Testis (tissue), 2 donors: ENCODE measurements at regions not wholly inside any gene's neighbourhood (a gene's known extent, or its start where the extent isn't known, plus 50 kb on each side); places are given as distances from the start of the nearest gene placed in this dataset.

Experiments used
- DNase-seq: peaks from one replicate; pipeline ENCODE4 v3.0.0-alpha.2; 2019
- H3K27ac ChIP-seq, 2 donors: fragments of 200-600 bp; sonication (generic); one replicate each; pipeline ENCODE4 v1.5.1; 2019
- H3K27me3 ChIP-seq: fragments of 200-600 bp; sonication (generic); one replicate; pipeline ENCODE4 v1.5.1; 2019
- H3K36me3 ChIP-seq: fragments of 200-600 bp; sonication (generic); one replicate; pipeline ENCODE4 v1.5.1; 2017; ENCODE audit warnings: low read depth; ENCODE audit errors: missing control alignments
- H3K4me1 ChIP-seq: fragments of 200-600 bp; sonication (generic); one replicate; pipeline ENCODE4 v1.5.1; 2019
- H3K4me3 ChIP-seq, 2 donors: fragments of 200-600 bp; sonication (generic); one replicate each; pipeline ENCODE4 v1.5.1; 2017 to 2019
- H3K9me3 ChIP-seq: fragments of 200-600 bp; sonication (generic); one replicate; pipeline ENCODE4 v1.5.1; 2017
- CTCF ChIP-seq, 3 experiments: fragments of 450-650 bp in 2 of 3; fragments of 200-600 bp in 1 of 3; sonication (generic) in 1 of 3; IDR thresholded peaks; one replicate each; pipeline ENCODE4 v1.5.1; 2016 to 2019; ENCODE audit warnings: antibody characterized with exemption in 3 of 3, mild to moderate bottlenecking in 2 of 3, moderate library complexity in 1 of 3
- POLR2A ChIP-seq: fragments of 450-650 bp; IDR thresholded peaks from one replicate; pipeline ENCODE4 v1.6.1; 2017; ENCODE audit warnings: antibody characterized with exemption, mild to moderate bottlenecking, moderate library complexity
- WGBS, 2 donors: methylation state at CpG; one replicate each; pipeline ENCODE4 v1.1.5; 2018; 5-methylcytosine and 5-hydroxymethylcytosine counted together
- intact Hi-C: fragments of 100-400 bp; cut with DNase I; formaldehyde crosslinking; loops from one replicate; pipeline ENCODE4 v1.15.1; 2023; ENCODE audit warnings: low total_unique reads

- Histone ChIP-seq H3K27me3 (no peaks in the 10 kb centered on the region), H3K27ac (no peak overlapping the region), H3K36me3 (no peaks in the 10 kb centered on the region), H3K9me3 (no peaks in the 10 kb centered on the region), H3K4me1 (no peaks in the 10 kb centered on the region), H3K4me3 (no peak overlapping the region)
- intact Hi-C loops = no loop called here
- 72 to 81% methylated on average over 5 of the region's 5 CpGs for WGBS, 2 donors
- TF ChIP-seq CTCF (IDR thresholded peaks at IDR 0.05) (no peak), POLR2A (no peak)
- DNase-seq = no peak
Observed at GRCh38 chr5:4832471-4832870, 307.7 kb upstream of the ADAMTS16 start.

GRCh38 chr5:4833104-4833738 lies 306.9 kb upstream of the ADAMTS16 start:
- Histone ChIP-seq H3K4me1 (no peaks in the 10 kb centered on the region), H3K36me3 (no peaks in the 10 kb centered on the region), H3K4me3 (no peak overlapping the region), H3K27ac (no peak overlapping the region), H3K27me3 (no peaks in the 10 kb centered on the region), H3K9me3 (no peaks in the 10 kb centered on the region)
- DNase-seq = no peak
- WGBS, 2 donors = 52 to 59% methylated on average over 4 of the region's 4 CpGs
- TF ChIP-seq CTCF (IDR thresholded peaks at IDR 0.05) (no peak), POLR2A (no peak)
- intact Hi-C loops = no loop called here

GRCh38 chr5:4837489-4838058 lies 302.6 kb upstream of the ADAMTS16 start:
- intact Hi-C loops = no loop called here

GRCh38 chr5:4845221-4845620 lies 294.9 kb upstream of the ADAMTS16 start:
- Histone ChIP-seq H3K27me3 (no peaks in the 10 kb centered on the region), H3K9me3 (no peaks in the 10 kb centered on the region), H3K27ac (no peak overlapping the region), H3K36me3 (no peaks in the 10 kb centered on the region), H3K4me1 (no peaks in the 10 kb centered on the region), H3K4me3 (no peak overlapping the region)
- WGBS, 2 donors = 80 to 82% methylated on average over 3 of the region's 3 CpGs
- TF ChIP-seq POLR2A (no peak), CTCF (IDR thresholded peaks at IDR 0.05) (no peak)
- DNase-seq = no peak
- intact Hi-C loops = no loop called here

More at GRCh38 chr5:4837489-4838058, 302.6 kb upstream of the ADAMTS16 start:
- no peak overlapping the region for H3K4me3 ChIP-seq
- no peaks in the 10 kb centered on the region for H3K27me3 ChIP-seq
- DNase-seq = no peak
- no peaks in the 10 kb centered on the region for H3K9me3 ChIP-seq
- H3K36me3 ChIP-seq = no peaks in the 10 kb centered on the region
- no peak overlapping the region for H3K27ac ChIP-seq
- TF ChIP-seq POLR2A (no peak), CTCF (IDR thresholded peaks at IDR 0.05) (no peak)
- H3K4me1 ChIP-seq = no peaks in the 10 kb centered on the region
- 91 to 96% methylated on average over 9 to 28 of the region's 28 CpGs for WGBS, 2 donors

- H3K4me1 ChIP-seq = no peaks in the 10 kb centered on the region
- H3K4me3 ChIP-seq = no peak overlapping the region
- H3K36me3 ChIP-seq = no peaks in the 10 kb centered on the region
- H3K9me3 ChIP-seq = no peaks in the 10 kb centered on the region
- H3K27me3 ChIP-seq = no peaks in the 10 kb centered on the region
- intact Hi-C loops = no loop called here
- H3K27ac ChIP-seq = no peak overlapping the region
- TF ChIP-seq POLR2A (no peak), CTCF (IDR thresholded peaks at IDR 0.05) (no peak)
- WGBS, 2 donors = 91 to 94% methylated on average over 3 of the region's 3 CpGs
- no peak for DNase-seq
Observed at GRCh38 chr5:4847766-4848165, 292.4 kb upstream of the ADAMTS16 start.
